ENCODE measurements at regions not wholly inside any gene's neighbourhood (a gene's known extent, or its start where the extent isn't known, plus 50 kb on each side); places are given as distances from the start of the nearest gene placed in this dataset.

- ATAC-seq (no peak), DNase-seq (no peak)
- intact Hi-C loops (cut with DNase I, micrococcal nuclease): no loop called here
Observed at GRCh38 chr10:78755063-78755701, 313.6 kb upstream of the ZMIZ1 start.

- DNase-seq (no peak), ATAC-seq (no peak)
- intact Hi-C loops (cut with DNase I, micrococcal nuclease): no loop called here
Observed at GRCh38 chr10:78755877-78756455, 312.8 kb upstream of the ZMIZ1 start.

GRCh38 chr10:78756604-78757343 lies 312.0 kb upstream of the ZMIZ1 start:
- ATAC-seq (peak; percentile 37), DNase-seq (peak in 1 of 2 donors; percentile 75)
- intact Hi-C loops (cut with DNase I, micrococcal nuclease): no loop called here

GRCh38 chr10:78757344-78757925 lies 311.3 kb upstream of the ZMIZ1 start:
- ATAC-seq (no peak), DNase-seq (no peak)
- intact Hi-C loops (cut with DNase I, micrococcal nuclease): no loop called here

GRCh38 chr10:78758176-78758575 lies 310.6 kb upstream of the ZMIZ1 start:
- no peak for DNase-seq
- ATAC-seq: no peak
- intact Hi-C loops (cut with DNase I, micrococcal nuclease): no loop called here

- no peak for DNase-seq
- ATAC-seq: no peak
- intact Hi-C loops (cut with DNase I, micrococcal nuclease): no loop called here
Observed at GRCh38 chr10:78759456-78760120, 309.2 kb upstream of the ZMIZ1 start.

GRCh38 chr10:78760463-78761310 lies 308.1 kb upstream of the ZMIZ1 start:
- intact Hi-C loops (cut with DNase I, micrococcal nuclease): no loop called here
- ATAC-seq (no peak), DNase-seq (no peak)

- no peak for DNase-seq
- no peak for ATAC-seq
- intact Hi-C loops (cut with DNase I, micrococcal nuclease): no loop called here
Observed at GRCh38 chr10:78761311-78761781, 307.4 kb upstream of the ZMIZ1 start.

- no peak for DNase-seq
- intact Hi-C loops (cut with DNase I, micrococcal nuclease): no loop called here
- ATAC-seq: no peak
Observed at GRCh38 chr10:78762086-78762630, 306.6 kb upstream of the ZMIZ1 start.

GRCh38 chr10:78763234-78763633 lies 305.5 kb upstream of the ZMIZ1 start:
- ATAC-seq (no peak), DNase-seq (no peak)
- intact Hi-C loops (cut with DNase I, micrococcal nuclease): no loop called here

- ATAC-seq: no peak
- intact Hi-C loops (cut with DNase I, micrococcal nuclease): no loop called here
- DNase-seq: no peak
Observed at GRCh38 chr10:78763651-78764395, 304.9 kb upstream of the ZMIZ1 start.

GRCh38 chr10:78764436-78764835 lies 304.3 kb upstream of the ZMIZ1 start:
- DNase-seq: no peak
- ATAC-seq: no peak
- intact Hi-C loops (cut with DNase I, micrococcal nuclease): no loop called here

- ATAC-seq (no peak), DNase-seq (no peak)
- intact Hi-C loops (cut with DNase I, micrococcal nuclease): no loop called here
Observed at GRCh38 chr10:78764846-78765430, 303.8 kb upstream of the ZMIZ1 start.

- intact Hi-C loops (cut with DNase I, micrococcal nuclease): no loop called here
- DNase-seq (no peak), ATAC-seq (no peak)
Observed at GRCh38 chr10:78765726-78766335, 302.9 kb upstream of the ZMIZ1 start.

- DNase-seq (no peak), ATAC-seq (no peak)
- intact Hi-C loops (cut with DNase I, micrococcal nuclease): no loop called here
Observed at GRCh38 chr10:78766603-78767002, 302.2 kb upstream of the ZMIZ1 start.

- DNase-seq (no peak), ATAC-seq (no peak)
- intact Hi-C loops (cut with DNase I, micrococcal nuclease): no loop called here
Observed at GRCh38 chr10:78768041-78768835, 300.5 kb upstream of the ZMIZ1 start.
